ENCODE measurements at regions not wholly inside any gene's neighbourhood (a gene's known extent, or its start where the extent isn't known, plus 50 kb on each side); places are given as distances from the start of the nearest gene placed in this dataset.

- no peak for DNase-seq
These were observed 231.9 kb downstream of the KCTD12 start for GRCh38 chr13:76654263-76654662.

- DNase-seq, result no peak
These were observed 234.9 kb downstream of the KCTD12 start for GRCh38 chr13:76651286-76651685.

GRCh38 chr13:76647550-76647949 is 238.7 kb downstream of the KCTD12 start:
- DNase-seq, result no peak

- no peak for DNase-seq
These were observed 239.3 kb downstream of the KCTD12 start for GRCh38 chr13:76646946-76647345.

- DNase-seq, result no peak
These were observed 240.6 kb downstream of the KCTD12 start for GRCh38 chr13:76645632-76646031.

GRCh38 chr13:76644906-76645305 is 241.3 kb downstream of the KCTD12 start:
- DNase-seq, result no peak

- no peak for DNase-seq
These were observed 242.6 kb downstream of the KCTD12 start for GRCh38 chr13:76643596-76643995.

GRCh38 chr13:76641056-76641455 is 245.1 kb downstream of the KCTD12 start:
- no peak for DNase-seq

GRCh38 chr13:76638882-76639281 is 247.3 kb downstream of the KCTD12 start:
- DNase-seq, result no peak

- DNase-seq, result no peak
These were observed 248.0 kb downstream of the KCTD12 start for GRCh38 chr13:76638181-76638580.

- no peak for DNase-seq
These were observed 248.5 kb downstream of the KCTD12 start for GRCh38 chr13:76637641-76638141.

- DNase-seq, result no peak
These were observed 249.4 kb downstream of the KCTD12 start for GRCh38 chr13:76636829-76637228.

- DNase-seq, result no peak
These were observed 250.7 kb downstream of the KCTD12 start for GRCh38 chr13:76635232-76636230.

GRCh38 chr13:76634431-76635191 is 251.6 kb downstream of the KCTD12 start:
- no peak for DNase-seq

GRCh38 chr13:76632401-76633044 is 253.7 kb downstream of the KCTD12 start:
- no peak for DNase-seq

- no peak for DNase-seq
These were observed 255.5 kb downstream of the KCTD12 start for GRCh38 chr13:76630629-76631230.

- DNase-seq, result no peak
These were observed 263.7 kb downstream of the KCTD12 start for GRCh38 chr13:76622315-76623040.

GRCh38 chr13:76621705-76622104 is 264.5 kb downstream of the KCTD12 start:
- DNase-seq, result no peak

GRCh38 chr13:76620036-76620435 is 266.2 kb downstream of the KCTD12 start:
- DNase-seq, result no peak

GRCh38 chr13:76619631-76620030 is 266.6 kb downstream of the KCTD12 start:
- DNase-seq, result no peak

- no peak for DNase-seq
These were observed 275.3 kb downstream of the KCTD12 start for GRCh38 chr13:76610819-76611415.

GRCh38 chr13:76609643-76610042 is 276.6 kb downstream of the KCTD12 start:
- no peak for DNase-seq

Measured in NCI-H1930 (cell line).